ENCODE measurements at regions not wholly inside any gene's neighbourhood (a gene's known extent, or its start where the extent isn't known, plus 50 kb on each side); places are given as distances from the start of the nearest gene placed in this dataset.

DNA sequence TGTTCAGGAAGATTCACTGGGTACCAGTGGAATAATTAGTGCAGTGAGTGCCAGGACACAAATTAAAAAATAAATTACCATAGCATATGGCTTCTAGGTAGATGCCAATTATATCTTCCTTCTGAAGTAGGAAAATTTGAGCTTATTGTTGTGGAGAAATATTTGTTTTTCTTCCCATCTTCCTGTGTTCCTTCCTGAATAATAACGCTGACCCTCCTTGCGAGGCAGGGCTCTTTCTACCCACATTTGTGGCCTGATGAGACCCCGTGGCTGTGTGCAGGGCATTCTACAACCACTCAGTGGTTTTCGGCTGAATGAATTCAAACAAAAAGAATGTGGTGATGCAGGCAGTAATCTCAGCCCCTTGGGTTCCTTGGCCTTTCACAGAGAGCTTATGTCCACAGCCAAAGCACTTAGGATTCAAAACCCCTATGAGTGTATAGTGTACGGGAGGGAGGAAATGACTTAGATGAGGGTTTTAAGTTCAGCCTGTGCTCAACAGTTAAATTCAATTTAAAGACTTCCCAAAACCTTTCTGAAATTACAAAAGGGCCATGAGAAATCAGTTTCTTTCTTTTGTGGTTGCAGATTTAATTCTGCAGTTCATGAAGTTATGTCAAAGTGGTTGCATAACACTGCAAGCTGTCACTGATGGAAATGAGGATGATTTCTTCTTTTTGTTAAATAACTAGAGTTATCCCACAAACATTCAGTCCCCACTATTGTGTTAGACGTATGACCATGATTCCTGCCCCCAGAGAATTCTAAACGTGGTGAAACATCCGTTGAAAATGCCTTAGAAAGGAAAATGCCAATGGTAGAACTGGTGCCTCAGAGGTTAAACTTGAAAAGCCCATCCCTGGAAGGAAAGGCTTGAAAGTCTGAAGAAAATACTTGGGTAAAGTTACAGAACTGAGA is 255.3 kb downstream of the FZD1 start:
- H3K79me2 ChIP-seq (ENCODE audit: insufficient read depth, low read length), result no peaks in the 10 kb centered on the region
- no peaks in the 10 kb centered on the region for H3K9me3 ChIP-seq (ENCODE audit: control insufficient read depth in 1 of 2, insufficient read depth in 1 of 2, low read depth in 1 of 2, low read length in 2 of 2)
- ChIA-PET POLR2A (no interaction called here), CTCF (no interaction called here), RAD21 (ENCODE audit: low non-redundant PET in 1 of 2, low total read pairs in 2 of 2, uncharacterized antibody in 2 of 2, unreplicated experiment in 2 of 2) (no interaction called here)
- H3K4me1 ChIP-seq (ENCODE audit: control insufficient read depth in 1 of 2, insufficient read depth in 2 of 2, low read length in 2 of 2), result no peaks in the 10 kb centered on the region
- H4K20me1 ChIP-seq (ENCODE audit: insufficient read depth), result no peaks in the 10 kb centered on the region
- H3K9me2 ChIP-seq (ENCODE audit: insufficient read depth), result no peaks in the 10 kb centered on the region
- no peak overlapping the region for H3K9ac ChIP-seq (ENCODE audit: low read length)
- TF ChIP-seq SRF (IDR thresholded peaks at IDR 0.05; ENCODE audit: low read depth), result no peak
- no peak for TF ChIP-seq ZNF274 (IDR thresholded peaks at IDR 0.05; ENCODE audit: low read depth, low read length)
- H3K27me3 ChIP-seq (ENCODE audit: insufficient read depth, low read length), result 0 out of 2 replicates have a peak, but pooled peaks cover 4% of the 10 kb centered on the region
- H3K27ac ChIP-seq (ENCODE audit: low read depth, low read length), result no peak overlapping the region
- DNase-seq (ENCODE audit: low read depth, low spot score) (no peak), ATAC-seq (no peak)
- H3K4me3 ChIP-seq (replicated peaks in 1 of 2; ENCODE audit: low read depth in 1 of 2, low read length in 2 of 2), result no peak overlapping the region
- no peak overlapping the region for H3K4me2 ChIP-seq (ENCODE audit: low read length)
- H2AFZ ChIP-seq (ENCODE audit: low read depth, low read length, poor library complexity, severe bottlenecking), result no peak overlapping the region
- BruUV-seq (replicated peaks), result no TSS peak
- intact Hi-C loops (cut with micrococcal nuclease), result no loop called here
- no peaks in the 10 kb centered on the region for H3K36me3 ChIP-seq (ENCODE audit: control insufficient read depth in 1 of 2, insufficient read depth in 2 of 2, low read length in 2 of 2)

- Histone ChIP-seq H3K4me1 (ENCODE audit: control insufficient read depth in 1 of 2, insufficient read depth in 2 of 2, low read length in 2 of 2) (no peaks in the 10 kb centered on the region), H3K4me3 (replicated peaks in 1 of 2; ENCODE audit: low read depth in 1 of 2, low read length in 2 of 2) (no peak overlapping the region), H3K9me3 (ENCODE audit: control insufficient read depth in 1 of 2, insufficient read depth in 1 of 2, low read depth in 1 of 2, low read length in 2 of 2) (no peaks in the 10 kb centered on the region), H3K9ac (ENCODE audit: low read length) (no peak overlapping the region), H3K9me2 (ENCODE audit: insufficient read depth) (no peaks in the 10 kb centered on the region), H3K4me2 (ENCODE audit: low read length) (no peak overlapping the region), H3K36me3 (ENCODE audit: control insufficient read depth in 1 of 2, insufficient read depth in 2 of 2, low read length in 2 of 2) (no peaks in the 10 kb centered on the region), H2AFZ (ENCODE audit: low read depth, low read length, poor library complexity, severe bottlenecking) (no peak overlapping the region), H4K20me1 (ENCODE audit: insufficient read depth) (no peaks in the 10 kb centered on the region), H3K27ac (ENCODE audit: low read depth, low read length) (no peak overlapping the region), H3K27me3 (ENCODE audit: insufficient read depth, low read length) (0 out of 2 replicates have a peak, but pooled peaks cover 4% of the 10 kb centered on the region), H3K79me2 (ENCODE audit: insufficient read depth, low read length) (no peaks in the 10 kb centered on the region)
- RAD21 ChIA-PET (ENCODE audit: low non-redundant PET in 1 of 2, low total read pairs in 2 of 2, uncharacterized antibody in 2 of 2, unreplicated experiment in 2 of 2), result no interaction called here
- ATAC-seq (no peak), DNase-seq (ENCODE audit: low read depth, low spot score) (no peak)
- POLR2A ChIA-PET, result no interaction called here
- no TSS peak for BruUV-seq (replicated peaks)
- intact Hi-C loops (cut with micrococcal nuclease), result no loop called here
- CTCF ChIA-PET, result no interaction called here
- TF ChIP-seq FOSL1 (IDR thresholded peaks at IDR 0.05; ENCODE audit: low read depth), result no peak
- no peak for TF ChIP-seq CEBPB (IDR thresholded peaks at IDR 0.05; ENCODE audit: low read depth)
- no peak for TF ChIP-seq ELF1 (IDR thresholded peaks at IDR 0.05; ENCODE audit: borderline replicate concordance, low read depth)
- TF ChIP-seq EZH2phosphoT487 (IDR thresholded peaks at IDR 0.05; ENCODE audit: borderline replicate concordance), result no peak
- no peak for TF ChIP-seq SIN3A (IDR thresholded peaks at IDR 0.05; ENCODE audit: low read depth)
- no peak for TF ChIP-seq SRF (IDR thresholded peaks at IDR 0.05; ENCODE audit: low read depth)
- TF ChIP-seq, protein P1, sequence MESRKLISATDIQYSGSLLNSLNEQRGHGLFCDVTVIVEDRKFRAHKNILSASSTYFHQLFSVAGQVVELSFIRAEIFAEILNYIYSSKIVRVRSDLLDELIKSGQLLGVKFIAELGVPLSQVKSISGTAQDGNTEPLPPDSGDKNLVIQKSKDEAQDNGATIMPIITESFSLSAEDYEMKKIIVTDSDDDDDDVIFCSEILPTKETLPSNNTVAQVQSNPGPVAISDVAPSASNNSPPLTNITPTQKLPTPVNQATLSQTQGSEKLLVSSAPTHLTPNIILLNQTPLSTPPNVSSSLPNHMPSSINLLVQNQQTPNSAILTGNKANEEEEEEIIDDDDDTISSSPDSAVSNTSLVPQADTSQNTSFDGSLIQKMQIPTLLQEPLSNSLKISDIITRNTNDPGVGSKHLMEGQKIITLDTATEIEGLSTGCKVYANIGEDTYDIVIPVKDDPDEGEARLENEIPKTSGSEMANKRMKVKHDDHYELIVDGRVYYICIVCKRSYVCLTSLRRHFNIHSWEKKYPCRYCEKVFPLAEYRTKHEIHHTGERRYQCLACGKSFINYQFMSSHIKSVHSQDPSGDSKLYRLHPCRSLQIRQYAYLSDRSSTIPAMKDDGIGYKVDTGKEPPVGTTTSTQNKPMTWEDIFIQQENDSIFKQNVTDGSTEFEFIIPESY (IDR thresholded peaks at IDR 0.05; ENCODE audit: extremely low read depth, insufficient replicate concordance, low read length), result no peak
- TF ChIP-seq ZFX (IDR thresholded peaks at IDR 0.05), result no peak
- TF ChIP-seq TCF7L2 (IDR thresholded peaks at IDR 0.05; ENCODE audit: borderline replicate concordance, extremely low read depth, insufficient read depth, insufficient read length), result no peak
- TF ChIP-seq ATF3 (IDR thresholded peaks at IDR 0.05), result no peak
- no peak for TF ChIP-seq ZNF274 (IDR thresholded peaks at IDR 0.05; ENCODE audit: low read depth, low read length)
- TF ChIP-seq, protein P2, sequence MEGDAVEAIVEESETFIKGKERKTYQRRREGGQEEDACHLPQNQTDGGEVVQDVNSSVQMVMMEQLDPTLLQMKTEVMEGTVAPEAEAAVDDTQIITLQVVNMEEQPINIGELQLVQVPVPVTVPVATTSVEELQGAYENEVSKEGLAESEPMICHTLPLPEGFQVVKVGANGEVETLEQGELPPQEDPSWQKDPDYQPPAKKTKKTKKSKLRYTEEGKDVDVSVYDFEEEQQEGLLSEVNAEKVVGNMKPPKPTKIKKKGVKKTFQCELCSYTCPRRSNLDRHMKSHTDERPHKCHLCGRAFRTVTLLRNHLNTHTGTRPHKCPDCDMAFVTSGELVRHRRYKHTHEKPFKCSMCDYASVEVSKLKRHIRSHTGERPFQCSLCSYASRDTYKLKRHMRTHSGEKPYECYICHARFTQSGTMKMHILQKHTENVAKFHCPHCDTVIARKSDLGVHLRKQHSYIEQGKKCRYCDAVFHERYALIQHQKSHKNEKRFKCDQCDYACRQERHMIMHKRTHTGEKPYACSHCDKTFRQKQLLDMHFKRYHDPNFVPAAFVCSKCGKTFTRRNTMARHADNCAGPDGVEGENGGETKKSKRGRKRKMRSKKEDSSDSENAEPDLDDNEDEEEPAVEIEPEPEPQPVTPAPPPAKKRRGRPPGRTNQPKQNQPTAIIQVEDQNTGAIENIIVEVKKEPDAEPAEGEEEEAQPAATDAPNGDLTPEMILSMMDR (IDR thresholded peaks at IDR 0.05 in 2 of 3, conservative IDR thresholded peaks at IDR 0.05 in 1 of 3; ENCODE audit: borderline replicate concordance in 1 of 3, insufficient read depth in 1 of 3, low read depth in 2 of 3, low read length in 2 of 3), result no peak
- no peak for TF ChIP-seq EZH2 (IDR thresholded peaks at IDR 0.05)
- no peak for TF ChIP-seq POLR2A (IDR thresholded peaks at IDR 0.05; ENCODE audit: borderline replicate concordance, extremely low read depth, insufficient read depth, insufficient read length)
- no peak for TF ChIP-seq EGR1 (IDR thresholded peaks at IDR 0.05; ENCODE audit: low read depth)
- no peak for TF ChIP-seq JUND (IDR thresholded peaks at IDR 0.05)
- TF ChIP-seq YY1 (IDR thresholded peaks at IDR 0.05; ENCODE audit: extremely low read depth, insufficient replicate concordance, low read depth, low read length), result no peak
Observed at GRCh38 chr7:91520645-91521044, 256.4 kb downstream of the FZD1 start.
